ENCODE measurements at regions not wholly inside any gene's neighbourhood (a gene's known extent, or its start where the extent isn't known, plus 50 kb on each side); places are given as distances from the start of the nearest gene placed in this dataset.
"Not testable (repeated sequence)": the region's sequence is repeated elsewhere in the genome, so short reads cannot be mapped to it uniquely, and the experiment has no call there.

GRCh38 chr1:112855152-112855828 lies 100.7 kb downstream of the SLC16A1 start:
- H3K4me3 ChIP-seq (ENCODE audit: low read depth in 1 of 5, low read length in 5 of 5): peak overlapping the region in 2 of 5 donors; percentile 37 to 44
- peaks cover 0 to 4% (median 0%) of the 10 kb centered on the region in 5 donors for H3K27me3 ChIP-seq (ENCODE audit: control insufficient read depth in 5 of 5, insufficient read depth in 4 of 5, low read length in 5 of 5)
- H3K4me1 ChIP-seq (ENCODE audit: control insufficient read depth in 5 of 5, insufficient read depth in 5 of 5, low read length in 5 of 5): peaks cover 0 to 6% (median under 1%) of the 10 kb centered on the region in 5 donors
- no peaks in the 10 kb centered on the region for H3K36me3 ChIP-seq (ENCODE audit: control insufficient read depth in 5 of 5, insufficient read depth in 5 of 5, low read length in 5 of 5)
- H3K9me3 ChIP-seq (ENCODE audit: control insufficient read depth in 5 of 5, low read length in 5 of 5): no peaks in the 10 kb centered on the region
- no peak overlapping the region for H3K9ac ChIP-seq (ENCODE audit: low read length in 5 of 5)
- H3K27ac ChIP-seq (ENCODE audit: low read depth, low read length): no peak overlapping the region

GRCh38 chr1:112854368-112854984 lies 101.5 kb downstream of the SLC16A1 start:
- not testable (repeated sequence) for H3K9me3 ChIP-seq (ENCODE audit: control insufficient read depth in 5 of 5, low read length in 5 of 5)

GRCh38 chr1:112853915-112854314 lies 102.1 kb downstream of the SLC16A1 start:
- H3K4me1 ChIP-seq (ENCODE audit: control insufficient read depth in 5 of 5, insufficient read depth in 5 of 5, low read length in 5 of 5): peaks cover 0 to 17% (median 13%) of the 10 kb centered on the region in 5 donors
- H3K27me3 ChIP-seq (ENCODE audit: control insufficient read depth in 5 of 5, insufficient read depth in 4 of 5, low read length in 5 of 5): peaks cover 0 to 15% (median 8%) of the 10 kb centered on the region in 5 donors
- H3K36me3 ChIP-seq (ENCODE audit: control insufficient read depth in 5 of 5, insufficient read depth in 5 of 5, low read length in 5 of 5); H3K4me3 ChIP-seq (ENCODE audit: low read depth in 1 of 5, low read length in 5 of 5); H3K9me3 ChIP-seq (ENCODE audit: control insufficient read depth in 5 of 5, low read length in 5 of 5); H3K9ac ChIP-seq (ENCODE audit: low read length in 5 of 5); H3K27ac ChIP-seq (ENCODE audit: low read depth, low read length): not testable (repeated sequence)

More at GRCh38 chr1:112854368-112854984, 101.5 kb downstream of the SLC16A1 start:
- H3K4me1 ChIP-seq (ENCODE audit: control insufficient read depth in 5 of 5, insufficient read depth in 5 of 5, low read length in 5 of 5): peaks cover 0 to 14% (median 9%) of the 10 kb centered on the region in 5 donors
- not testable (repeated sequence) for H3K36me3 ChIP-seq (ENCODE audit: control insufficient read depth in 5 of 5, insufficient read depth in 5 of 5, low read length in 5 of 5); H3K27ac ChIP-seq (ENCODE audit: low read depth, low read length); H3K9ac ChIP-seq (ENCODE audit: low read length in 5 of 5)
- H3K4me3 ChIP-seq (ENCODE audit: low read depth in 1 of 5, low read length in 5 of 5): peak overlapping the region in 3 of 5 donors; percentile 14 to 44 (median 37)
- H3K27me3 ChIP-seq (ENCODE audit: control insufficient read depth in 5 of 5, insufficient read depth in 4 of 5, low read length in 5 of 5): peaks cover 0 to 11% (median 4%) of the 10 kb centered on the region in 5 donors

- no peaks in the 10 kb centered on the region for H3K36me3 ChIP-seq (ENCODE audit: control insufficient read depth in 5 of 5, insufficient read depth in 5 of 5, low read length in 5 of 5)
- peaks cover 0 to 17% (median 13%) of the 10 kb centered on the region in 5 donors for H3K4me1 ChIP-seq (ENCODE audit: control insufficient read depth in 5 of 5, insufficient read depth in 5 of 5, low read length in 5 of 5)
- no peak overlapping the region for H3K9ac ChIP-seq (ENCODE audit: low read length in 5 of 5)
- no peaks in the 10 kb centered on the region for H3K9me3 ChIP-seq (ENCODE audit: control insufficient read depth in 5 of 5, low read length in 5 of 5)
- H3K4me3 ChIP-seq (ENCODE audit: low read depth in 1 of 5, low read length in 5 of 5): no peak overlapping the region
- H3K27me3 ChIP-seq (ENCODE audit: control insufficient read depth in 5 of 5, insufficient read depth in 4 of 5, low read length in 5 of 5): peaks cover 0 to 15% (median 8%) of the 10 kb centered on the region in 5 donors
- H3K27ac ChIP-seq (ENCODE audit: low read depth, low read length): no peak overlapping the region
Measured at GRCh38 chr1:112852934-112853333, 103.1 kb downstream of the SLC16A1 start.

GRCh38 chr1:112852276-112852675 lies 103.7 kb downstream of the SLC16A1 start:
- no peak overlapping the region for H3K4me3 ChIP-seq (ENCODE audit: low read depth in 1 of 5, low read length in 5 of 5)
- H3K36me3 ChIP-seq (ENCODE audit: control insufficient read depth in 5 of 5, insufficient read depth in 5 of 5, low read length in 5 of 5): no peaks in the 10 kb centered on the region
- H3K9me3 ChIP-seq (ENCODE audit: control insufficient read depth in 5 of 5, low read length in 5 of 5): no peaks in the 10 kb centered on the region
- peaks cover 0 to 15% (median 8%) of the 10 kb centered on the region in 5 donors for H3K27me3 ChIP-seq (ENCODE audit: control insufficient read depth in 5 of 5, insufficient read depth in 4 of 5, low read length in 5 of 5)
- no peak overlapping the region for H3K9ac ChIP-seq (ENCODE audit: low read length in 5 of 5)
- H3K27ac ChIP-seq (ENCODE audit: low read depth, low read length): no peak overlapping the region
- H3K4me1 ChIP-seq (ENCODE audit: control insufficient read depth in 5 of 5, insufficient read depth in 5 of 5, low read length in 5 of 5): peaks cover 0 to 17% (median 13%) of the 10 kb centered on the region in 5 donors

- no peaks in the 10 kb centered on the region for H3K36me3 ChIP-seq (ENCODE audit: control insufficient read depth in 5 of 5, insufficient read depth in 5 of 5, low read length in 5 of 5)
- H3K4me3 ChIP-seq (ENCODE audit: low read depth in 1 of 5, low read length in 5 of 5): peak overlapping the region in 4 of 5 donors; percentile 44 to 73 (median 66)
- no peak overlapping the region for H3K27ac ChIP-seq (ENCODE audit: low read depth, low read length)
- no peaks in the 10 kb centered on the region for H3K9me3 ChIP-seq (ENCODE audit: control insufficient read depth in 5 of 5, low read length in 5 of 5)
- H3K4me1 ChIP-seq (ENCODE audit: control insufficient read depth in 5 of 5, insufficient read depth in 5 of 5, low read length in 5 of 5): peaks cover 0 to 17% (median 13%) of the 10 kb centered on the region in 5 donors
- H3K27me3 ChIP-seq (ENCODE audit: control insufficient read depth in 5 of 5, insufficient read depth in 4 of 5, low read length in 5 of 5): peaks cover 0 to 15% (median 8%) of the 10 kb centered on the region in 5 donors
- peak overlapping the region in 1 of 5 donors; percentile 51 for H3K9ac ChIP-seq (ENCODE audit: low read length in 5 of 5)
Measured at GRCh38 chr1:112850034-112850757, 105.8 kb downstream of the SLC16A1 start.

GRCh38 chr1:112849425-112850033 lies 106.5 kb downstream of the SLC16A1 start:
- H3K27ac ChIP-seq (ENCODE audit: low read depth, low read length): no peak overlapping the region
- peak overlapping the region in 4 of 5 donors; percentile 44 to 73 (median 66) for H3K4me3 ChIP-seq (ENCODE audit: low read depth in 1 of 5, low read length in 5 of 5)
- peak overlapping the region in 2 of 5 donors; percentile 19 to 51 for H3K9ac ChIP-seq (ENCODE audit: low read length in 5 of 5)

GRCh38 chr1:112841825-112842224 lies 114.2 kb downstream of the SLC16A1 start:
- H3K9ac ChIP-seq (ENCODE audit: low read length in 5 of 5): no peak overlapping the region
- H3K9me3 ChIP-seq (ENCODE audit: control insufficient read depth in 5 of 5, low read length in 5 of 5): no peaks in the 10 kb centered on the region
- H3K27ac ChIP-seq (ENCODE audit: low read depth, low read length): no peak overlapping the region
- H3K36me3 ChIP-seq (ENCODE audit: control insufficient read depth in 5 of 5, insufficient read depth in 5 of 5, low read length in 5 of 5): no peaks in the 10 kb centered on the region
- no peaks in the 10 kb centered on the region for H3K27me3 ChIP-seq (ENCODE audit: control insufficient read depth in 5 of 5, insufficient read depth in 4 of 5, low read length in 5 of 5)
- no peak overlapping the region for H3K4me3 ChIP-seq (ENCODE audit: low read depth in 1 of 5, low read length in 5 of 5)
- H3K4me1 ChIP-seq (ENCODE audit: control insufficient read depth in 5 of 5, insufficient read depth in 5 of 5, low read length in 5 of 5): peaks cover 0 to 8% (median 4%) of the 10 kb centered on the region in 5 donors

More at GRCh38 chr1:112849425-112850033, 106.5 kb downstream of the SLC16A1 start:
- Histone ChIP-seq H3K27me3 (ENCODE audit: control insufficient read depth in 5 of 5, insufficient read depth in 4 of 5, low read length in 5 of 5) (peaks cover 0 to 15% (median 8%) of the 10 kb centered on the region in 5 donors), H3K36me3 (ENCODE audit: control insufficient read depth in 5 of 5, insufficient read depth in 5 of 5, low read length in 5 of 5) (no peaks in the 10 kb centered on the region), H3K4me1 (ENCODE audit: control insufficient read depth in 5 of 5, insufficient read depth in 5 of 5, low read length in 5 of 5) (peaks cover 0 to 14% (median 13%) of the 10 kb centered on the region in 5 donors), H3K9me3 (ENCODE audit: control insufficient read depth in 5 of 5, low read length in 5 of 5) (no peaks in the 10 kb centered on the region)

- H3K27ac ChIP-seq (ENCODE audit: low read depth, low read length): no peak overlapping the region
- H3K9me3 ChIP-seq (ENCODE audit: control insufficient read depth in 5 of 5, low read length in 5 of 5): no peaks in the 10 kb centered on the region
Measured at GRCh38 chr1:112840631-112841624, 115.1 kb downstream of the SLC16A1 start.

More at GRCh38 chr1:112840631-112841624, 115.1 kb downstream of the SLC16A1 start:
- Histone ChIP-seq H3K9ac (ENCODE audit: low read length in 5 of 5) (no peak overlapping the region), H3K36me3 (ENCODE audit: control insufficient read depth in 5 of 5, insufficient read depth in 5 of 5, low read length in 5 of 5) (no peaks in the 10 kb centered on the region), H3K27me3 (ENCODE audit: control insufficient read depth in 5 of 5, insufficient read depth in 4 of 5, low read length in 5 of 5) (no peaks in the 10 kb centered on the region), H3K4me1 (ENCODE audit: control insufficient read depth in 5 of 5, insufficient read depth in 5 of 5, low read length in 5 of 5) (peaks cover 0 to 8% (median 4%) of the 10 kb centered on the region in 5 donors), H3K4me3 (ENCODE audit: low read depth in 1 of 5, low read length in 5 of 5) (no peak overlapping the region)
